H9 (cell line): ENCODE measurements at regions not wholly inside any gene's neighbourhood (a gene's known extent, or its start where the extent isn't known, plus 50 kb on each side); places are given as distances from the start of the nearest gene placed in this dataset.

Experiments used
- DNase-seq: peaks from one replicate; pipeline ENCODE4 v3.0.0-alpha.2; 2017
- H2AFZ ChIP-seq: one replicate; pipeline ENCODE4 v1.6.1; 2013; ENCODE audit warnings: mild to moderate bottlenecking, low read length, control low read depth, moderate library complexity
- H2AK5ac ChIP-seq: 2 replicates; pipeline ENCODE4 v1.6.1; 2013; ENCODE audit warnings: low read length, control low read depth, mixed read lengths; ENCODE audit not compliant: insufficient read length
- H2BK120ac ChIP-seq: one replicate; pipeline ENCODE4 v1.6.1; 2013; ENCODE audit warnings: low read depth, mild to moderate bottlenecking, low read length, control low read depth, inconsistent platforms; ENCODE audit not compliant: poor library complexity, severe bottlenecking
- H2BK12ac ChIP-seq: 2 replicates; pipeline ENCODE4 v1.6.1; 2013; ENCODE audit warnings: low read length, control low read depth, mixed read lengths, low read depth; ENCODE audit not compliant: insufficient read length
- H2BK15ac ChIP-seq: 2 replicates; pipeline ENCODE4 v1.6.1; 2013; ENCODE audit warnings: low read depth, low read length, control low read depth
- H2BK20ac ChIP-seq: one replicate; pipeline ENCODE4 v1.6.1; 2013; ENCODE audit warnings: low read depth, mild to moderate bottlenecking, low read length, control low read depth, inconsistent platforms; ENCODE audit not compliant: poor library complexity, severe bottlenecking
- H2BK5ac ChIP-seq: 2 replicates; pipeline ENCODE4 v1.6.1; 2013; ENCODE audit warnings: low read length, control low read depth, mixed read lengths; ENCODE audit not compliant: insufficient read length
- H3K14ac ChIP-seq: 2 replicates; pipeline ENCODE4 v1.6.1; 2013; ENCODE audit warnings: low read length, control low read depth; ENCODE audit not compliant: insufficient read depth
- H3K18ac ChIP-seq: 2 replicates; pipeline ENCODE4 v1.6.1; 2013; ENCODE audit warnings: low read depth, mild to moderate bottlenecking, mixed read lengths, low read length, control low read depth; ENCODE audit not compliant: insufficient read length
- H3K23ac ChIP-seq: 2 replicates; pipeline ENCODE4 v1.6.1; 2013; ENCODE audit warnings: low read length, control low read depth, mixed read lengths, low read depth; ENCODE audit not compliant: insufficient read length
- H3K23me2 ChIP-seq: 2 replicates; pipeline ENCODE4 v1.6.1; 2013; ENCODE audit warnings: low read depth, mild to moderate bottlenecking, mixed read lengths, low read length, control low read depth; ENCODE audit not compliant: insufficient read length, poor library complexity, severe bottlenecking
- H3K27ac ChIP-seq: 2 replicates; pipeline ENCODE4 v1.5.1; 2013; ENCODE audit warnings: low read length, control low read depth, mixed read lengths, low read depth; ENCODE audit not compliant: insufficient read length
- H3K27me3 ChIP-seq: 2 replicates; pipeline ENCODE4 v1.6.1; 2013; ENCODE audit warnings: low read length, control low read depth, inconsistent platforms; ENCODE audit not compliant: insufficient read depth
- H3K4ac ChIP-seq: 2 replicates; pipeline ENCODE4 v1.6.1; 2013; ENCODE audit warnings: low read depth, mild to moderate bottlenecking, control low read depth, inconsistent platforms, low read length, moderate library complexity
- H3K4me1 ChIP-seq: 2 replicates; pipeline ENCODE4 v1.6.1; 2013; ENCODE audit warnings: low read length, control low read depth, inconsistent platforms; ENCODE audit not compliant: insufficient read depth
- H3K4me2 ChIP-seq: 2 replicates; pipeline ENCODE4 v1.6.1; 2013; ENCODE audit warnings: low read length, control low read depth, mixed read lengths; ENCODE audit not compliant: insufficient read length, insufficient read depth
- H3K56ac ChIP-seq: 2 replicates; pipeline ENCODE4 v1.6.1; 2013; ENCODE audit warnings: low read depth, mild to moderate bottlenecking, mixed read lengths, low read length, control low read depth; ENCODE audit not compliant: insufficient read length
- H3K79me1 ChIP-seq: 2 replicates; pipeline ENCODE4 v1.6.1; 2013; ENCODE audit warnings: low read depth, mild to moderate bottlenecking, moderate library complexity, low read length, control low read depth, inconsistent platforms; ENCODE audit not compliant: insufficient read depth, poor library complexity, severe bottlenecking
- H3K79me2 ChIP-seq: 2 replicates; pipeline ENCODE4 v1.6.1; 2013; ENCODE audit warnings: low read length, control low read depth, inconsistent platforms; ENCODE audit not compliant: insufficient read depth
- H3K9ac ChIP-seq: 2 replicates; pipeline ENCODE4 v1.6.1; 2013; ENCODE audit warnings: low read length, control low read depth, mixed read lengths; ENCODE audit not compliant: insufficient read length; ENCODE audit errors: extremely low read depth
- H3K9me3 ChIP-seq: one replicate; pipeline ENCODE4 v1.6.1; 2013; ENCODE audit warnings: low read depth, low read length, inconsistent platforms; ENCODE audit not compliant: control insufficient read depth
- H3T11ph ChIP-seq: one replicate; pipeline ENCODE4 v1.6.1; 2013; ENCODE audit warnings: mild to moderate bottlenecking, low read length, control low read depth, inconsistent platforms
- H4K20me1 ChIP-seq: one replicate; pipeline ENCODE4 v1.6.1; 2013; ENCODE audit not compliant: control insufficient read depth, insufficient read length, insufficient read depth
- H4K5ac ChIP-seq: 2 replicates; pipeline ENCODE4 v1.6.1; 2013; ENCODE audit warnings: low read depth, mild to moderate bottlenecking, mixed read lengths, low read length, control low read depth; ENCODE audit not compliant: insufficient read length
- H4K8ac ChIP-seq: replicated peaks from 2 replicates; pipeline ENCODE4 v1.6.1; 2013; ENCODE audit warnings: low read length, control low read depth, mixed read lengths, low read depth; ENCODE audit not compliant: insufficient read length
- H4K91ac ChIP-seq: 2 replicates; pipeline ENCODE4 v1.6.1; 2013; ENCODE audit warnings: low read depth, mild to moderate bottlenecking, moderate library complexity, mixed read lengths, low read length, control low read depth; ENCODE audit not compliant: insufficient read length
- H3K27ac Mint-ChIP-seq, 3 experiments: 2 replicates in 2 of 3; 3 replicates in 1 of 3; pipeline ENCODE4 v1.8.0; 2020 to 2021; ENCODE audit warnings: mixed read lengths in 3 of 3, mild to moderate bottlenecking in 1 of 3, moderate library complexity in 1 of 3
- H3K27me3 Mint-ChIP-seq: 2 replicates; pipeline ENCODE4 v1.8.0; 2021; ENCODE audit warnings: low read depth, mild to moderate bottlenecking, moderate library complexity, mixed read lengths
- H3K36me3 Mint-ChIP-seq, 3 experiments: 2 replicates in 2 of 3; 3 replicates in 1 of 3; pipeline ENCODE4 v1.8.0; 2020 to 2021; ENCODE audit warnings: low read depth in 3 of 3, mixed read lengths in 3 of 3; ENCODE audit not compliant: insufficient read depth in 1 of 3
- H3K4me1 Mint-ChIP-seq, 2 experiments: 2 replicates each; pipeline ENCODE4 v1.8.0; 2020; ENCODE audit warnings: mixed read lengths in 2 of 2
- H3K4me3 Mint-ChIP-seq, 2 experiments: 2 replicates in 1 of 2; 3 replicates in 1 of 2; pipeline ENCODE4 v1.8.0; 2020 to 2021; ENCODE audit warnings: mild to moderate bottlenecking in 2 of 2, mixed read lengths in 2 of 2, moderate library complexity in 1 of 2
- H3K9me3 Mint-ChIP-seq, 2 experiments: 2 replicates in 1 of 2; 3 replicates in 1 of 2; pipeline ENCODE4 v1.8.0; 2020; ENCODE audit warnings: mild to moderate bottlenecking in 2 of 2, mixed read lengths in 2 of 2, moderate library complexity in 1 of 2
- WGBS: extraction: QIAGEN DNeasy Blood & Tissue Kit; methylation state at CpG from one replicate; pipeline ENCODE4 v1.1.7; 2013; ENCODE audit warnings: missing lambda C conversion rate, low lambda C conversion rate, mixed read lengths; ENCODE audit not compliant: insufficient read length; ENCODE audit errors: extremely low coverage; 5-methylcytosine and 5-hydroxymethylcytosine counted together
- TF ChIP-seq, protein P1 (sequence below): fragments of 200-600 bp; sonication (generic); conservative IDR thresholded peaks from 3 replicates; pipeline ENCODE4 v1.8.0; 2021; ENCODE audit warnings: antibody characterized with exemption, mild to moderate bottlenecking

DNA sequence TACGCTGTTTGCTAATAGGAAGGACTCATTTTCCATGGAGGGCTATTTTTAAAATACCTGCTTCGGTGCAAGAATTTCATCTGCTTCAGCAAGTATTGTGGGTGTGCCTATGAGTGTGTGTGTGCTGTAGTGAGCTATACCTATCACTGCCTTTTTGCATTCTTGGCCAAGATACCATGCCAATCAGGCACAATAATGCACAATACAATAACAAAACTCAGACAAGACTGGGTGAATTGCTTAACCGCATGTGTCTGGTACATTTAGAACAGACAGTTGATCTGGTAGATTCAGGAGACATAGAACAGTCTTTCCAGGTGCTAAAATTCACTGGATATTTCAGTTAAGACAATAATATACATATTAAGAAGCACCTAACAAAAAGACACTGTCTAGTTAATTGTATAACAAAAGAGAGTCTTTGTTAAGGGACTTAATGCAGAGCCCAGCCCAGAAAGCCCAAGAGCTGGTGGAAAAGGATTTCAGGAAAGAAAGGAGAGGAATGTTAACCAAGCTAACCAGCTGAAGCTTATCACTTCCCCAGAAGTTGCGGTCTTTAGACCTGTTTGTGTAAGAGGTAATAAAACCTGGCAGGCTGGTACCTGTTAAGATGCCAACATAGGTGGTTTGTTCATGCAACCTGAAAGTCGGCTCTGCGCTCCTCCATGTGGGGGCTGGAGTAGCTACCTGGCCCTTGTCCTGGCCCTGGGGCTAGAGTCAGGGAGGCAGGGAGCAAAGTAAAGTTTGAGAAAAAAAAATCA is 153.3 kb upstream of the RBMS1 start:
- Histone ChIP-seq H2BK120ac (no peak overlapping the region), H2BK15ac (no peak overlapping the region), H3K4me2 (no peak overlapping the region), H3K18ac (no peak overlapping the region), H3K9me3 (no peaks in the 10 kb centered on the region), H3K23me2 (no peaks in the 10 kb centered on the region), H3K27ac (no peak overlapping the region), H3K4me1 (peaks cover 6% of the 10 kb centered on the region; the same call in 1 of the 2 replicates), H2BK5ac (no peak overlapping the region), H3K23ac (no peak overlapping the region), H3K79me2 (no peaks in the 10 kb centered on the region), H2BK12ac (no peak overlapping the region), H4K91ac (no peak overlapping the region), H3K79me1 (no peaks in the 10 kb centered on the region), H3K27me3 (no peaks in the 10 kb centered on the region), H3T11ph (no peak overlapping the region), H2AFZ (no peak overlapping the region), H4K5ac (no peak overlapping the region), H3K4ac (no peak overlapping the region), H4K20me1 (no peaks in the 10 kb centered on the region), H3K9ac (no peak overlapping the region), H2BK20ac (no peak overlapping the region), H4K8ac (no peak overlapping the region), H2AK5ac (no peak overlapping the region), H3K14ac (no peak overlapping the region), H3K56ac (no peak overlapping the region)
- H3K27me3 Mint-ChIP-seq: no peaks in the 10 kb centered on the region
- no peak overlapping the region for H3K4me3 Mint-ChIP-seq
- WGBS: no CpG with 5 or more reads among the region's 6 CpGs
- TF ChIP-seq, protein P1, sequence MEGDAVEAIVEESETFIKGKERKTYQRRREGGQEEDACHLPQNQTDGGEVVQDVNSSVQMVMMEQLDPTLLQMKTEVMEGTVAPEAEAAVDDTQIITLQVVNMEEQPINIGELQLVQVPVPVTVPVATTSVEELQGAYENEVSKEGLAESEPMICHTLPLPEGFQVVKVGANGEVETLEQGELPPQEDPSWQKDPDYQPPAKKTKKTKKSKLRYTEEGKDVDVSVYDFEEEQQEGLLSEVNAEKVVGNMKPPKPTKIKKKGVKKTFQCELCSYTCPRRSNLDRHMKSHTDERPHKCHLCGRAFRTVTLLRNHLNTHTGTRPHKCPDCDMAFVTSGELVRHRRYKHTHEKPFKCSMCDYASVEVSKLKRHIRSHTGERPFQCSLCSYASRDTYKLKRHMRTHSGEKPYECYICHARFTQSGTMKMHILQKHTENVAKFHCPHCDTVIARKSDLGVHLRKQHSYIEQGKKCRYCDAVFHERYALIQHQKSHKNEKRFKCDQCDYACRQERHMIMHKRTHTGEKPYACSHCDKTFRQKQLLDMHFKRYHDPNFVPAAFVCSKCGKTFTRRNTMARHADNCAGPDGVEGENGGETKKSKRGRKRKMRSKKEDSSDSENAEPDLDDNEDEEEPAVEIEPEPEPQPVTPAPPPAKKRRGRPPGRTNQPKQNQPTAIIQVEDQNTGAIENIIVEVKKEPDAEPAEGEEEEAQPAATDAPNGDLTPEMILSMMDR: no peak
- no peak for DNase-seq
- no peaks in the 10 kb centered on the region for H3K9me3 Mint-ChIP-seq
- H3K4me1 Mint-ChIP-seq: peaks cover 30 to 36% of the 10 kb centered on the region in 2 experiments
- no peaks in the 10 kb centered on the region for H3K36me3 Mint-ChIP-seq
- peak overlapping the region in 2 of 3 experiments; percentile 57 to 89; a peak in 3 of 7 replicates for H3K27ac Mint-ChIP-seq
